KMS-11 (cell line): ENCODE measurements at regions not wholly inside any gene's neighbourhood (a gene's known extent, or its start where the extent isn't known, plus 50 kb on each side); places are given as distances from the start of the nearest gene placed in this dataset.

Experiments used
- H2AFZ ChIP-seq: fragments of 200-600 bp; sonication (generic); 2 replicates; pipeline ENCODE4 v1.6.1; 2016; ENCODE audit warnings: antibody characterized with exemption, mixed run types, low read depth
- H3K27ac ChIP-seq: fragments of 200-600 bp; sonication (generic); 2 replicates; pipeline ENCODE4 v1.6.1; 2016; ENCODE audit warnings: mild to moderate bottlenecking, mixed run types
- H3K27me3 ChIP-seq: fragments of 200-600 bp; sonication (generic); 2 replicates; pipeline ENCODE4 v1.6.1; 2017; ENCODE audit warnings: mild to moderate bottlenecking, low read depth, mixed run types, moderate library complexity; ENCODE audit not compliant: insufficient read depth
- H3K36me3 ChIP-seq: fragments of 200-600 bp; sonication (generic); 2 replicates; pipeline ENCODE4 v1.6.1; 2017; ENCODE audit warnings: mild to moderate bottlenecking, mixed run types; ENCODE audit not compliant: insufficient read depth
- H3K4me1 ChIP-seq: fragments of 200-600 bp; sonication (generic); 2 replicates; pipeline ENCODE4 v1.6.1; 2016; ENCODE audit warnings: mild to moderate bottlenecking, low read depth, mixed run types; ENCODE audit not compliant: poor library complexity, severe bottlenecking
- H3K4me2 ChIP-seq: fragments of 200-600 bp; sonication (generic); 2 replicates; pipeline ENCODE4 v1.7.0; 2016; ENCODE audit warnings: mild to moderate bottlenecking, mixed run types
- H3K4me3 ChIP-seq: fragments of 200-600 bp; sonication (generic); IDR thresholded peaks from 2 replicates; pipeline ENCODE4 v1.6.1; 2017; ENCODE audit warnings: low read depth, low read length, mixed read lengths; ENCODE audit not compliant: insufficient read depth
- H3K79me2 ChIP-seq: fragments of 200-600 bp; sonication (generic); 2 replicates; pipeline ENCODE4 v1.6.1; 2016; ENCODE audit warnings: low read depth, mixed run types; ENCODE audit not compliant: insufficient read depth
- H3K9ac ChIP-seq: fragments of 200-600 bp; sonication (generic); 2 replicates; pipeline ENCODE4 v1.6.1; 2016; ENCODE audit warnings: mild to moderate bottlenecking, mixed run types
- H4K20me1 ChIP-seq: fragments of 200-600 bp; sonication (generic); 2 replicates; pipeline ENCODE4 v1.6.1; 2016; ENCODE audit warnings: mild to moderate bottlenecking, mixed run types; ENCODE audit not compliant: insufficient read depth
- CTCF ChIP-seq: fragments of 200-600 bp; sonication (generic); conservative IDR thresholded peaks from 2 replicates; pipeline ENCODE4 v1.6.1; 2017; ENCODE audit warnings: low read depth, mild to moderate bottlenecking, antibody characterized with exemption, low read length, moderate library complexity, mixed read lengths

DNA sequence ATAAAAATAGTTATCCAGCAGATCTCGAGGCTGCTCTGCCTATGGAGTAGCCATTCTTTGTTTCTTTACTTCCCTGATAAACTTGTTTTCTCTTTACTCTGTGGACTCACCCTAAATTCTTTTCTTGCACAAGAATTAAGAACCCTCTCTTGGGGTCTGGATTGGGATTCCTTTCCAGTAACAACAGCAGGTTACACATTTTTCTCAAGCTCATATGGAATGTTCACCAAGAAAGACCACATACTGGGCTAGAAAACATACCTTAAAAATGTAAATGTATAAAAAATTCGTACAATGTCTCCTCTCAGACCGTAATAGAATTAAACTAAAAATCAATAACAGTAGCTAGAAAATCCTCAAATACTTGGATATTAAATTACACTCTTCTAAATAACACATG, 299.2 kb downstream of the CNTN3 start:
- Histone ChIP-seq H3K36me3 (no peaks in the 10 kb centered on the region), H4K20me1 (no peaks in the 10 kb centered on the region), H3K4me2 (no peak overlapping the region), H3K9ac (no peak overlapping the region), H2AFZ (no peak overlapping the region), H3K4me3 (no peak overlapping the region), H3K27ac (no peak overlapping the region), H3K4me1 (no peaks in the 10 kb centered on the region), H3K79me2 (no peaks in the 10 kb centered on the region), H3K27me3 (no peaks in the 10 kb centered on the region)
- TF ChIP-seq CTCF, result no peak

GRCh38 chr3:74314696-74315095, 299.8 kb downstream of the CNTN3 start:
- Histone ChIP-seq H3K4me3 (no peak overlapping the region), H4K20me1 (no peaks in the 10 kb centered on the region), H3K4me1 (no peaks in the 10 kb centered on the region), H2AFZ (no peak overlapping the region), H3K27ac (no peak overlapping the region), H3K9ac (no peak overlapping the region), H3K4me2 (no peak overlapping the region), H3K27me3 (no peaks in the 10 kb centered on the region), H3K36me3 (no peaks in the 10 kb centered on the region), H3K79me2 (no peaks in the 10 kb centered on the region)
- TF ChIP-seq CTCF, result no peak

DNA sequence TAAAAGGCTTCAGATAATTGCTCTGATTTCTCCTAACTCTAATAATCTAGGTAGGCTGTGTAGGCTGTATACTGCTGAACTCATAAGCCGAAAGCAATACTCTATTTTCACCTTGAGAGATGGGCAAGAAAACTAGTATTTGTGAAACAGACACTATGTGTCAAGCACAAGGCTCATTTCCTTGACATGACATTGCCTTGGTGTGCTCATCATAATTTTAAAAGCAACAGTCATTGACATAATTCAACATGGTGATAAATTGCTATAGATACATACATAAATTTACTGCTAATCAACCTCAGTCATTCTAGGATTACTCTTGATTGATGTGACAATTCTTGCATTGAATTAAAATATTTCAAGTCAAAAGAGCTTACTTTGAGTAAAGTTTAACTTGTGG, 304.7 kb downstream of the CNTN3 start:
- Histone ChIP-seq H3K36me3 (no peaks in the 10 kb centered on the region), H3K4me1 (no peaks in the 10 kb centered on the region), H3K27me3 (no peaks in the 10 kb centered on the region), H3K79me2 (no peaks in the 10 kb centered on the region), H4K20me1 (no peaks in the 10 kb centered on the region), H3K27ac (no peak overlapping the region), H3K4me3 (no peak overlapping the region), H3K4me2 (no peak overlapping the region), H3K9ac (no peak overlapping the region), H2AFZ (no peak overlapping the region)
- no peak for TF ChIP-seq CTCF

DNA sequence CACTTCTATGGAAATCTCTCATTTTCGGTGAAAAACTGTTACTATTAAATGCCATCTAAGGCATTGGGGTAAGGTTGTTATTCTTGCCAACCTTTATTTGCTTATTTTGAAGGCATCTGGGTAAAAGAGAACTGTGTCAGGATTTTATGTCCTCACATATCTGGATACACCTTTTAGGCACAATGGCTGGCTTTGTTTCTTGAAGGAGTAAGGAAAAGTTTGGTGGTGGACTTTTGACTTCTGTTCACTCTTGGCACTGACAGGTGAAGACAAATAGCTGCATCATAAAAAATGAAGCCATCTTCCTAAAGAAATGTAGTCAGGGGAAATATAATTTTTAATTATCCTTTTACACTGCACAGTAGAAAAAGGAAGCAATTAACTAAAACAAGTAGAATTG, 310.0 kb downstream of the CNTN3 start:
- no peak for TF ChIP-seq CTCF
- Histone ChIP-seq H3K79me2 (no peaks in the 10 kb centered on the region), H3K36me3 (no peaks in the 10 kb centered on the region), H3K27me3 (no peaks in the 10 kb centered on the region), H4K20me1 (no peaks in the 10 kb centered on the region), H3K4me1 (no peaks in the 10 kb centered on the region), H3K9ac (no peak overlapping the region), H3K4me2 (no peak overlapping the region), H3K27ac (no peak overlapping the region), H2AFZ (no peak overlapping the region), H3K4me3 (no peak overlapping the region)

DNA sequence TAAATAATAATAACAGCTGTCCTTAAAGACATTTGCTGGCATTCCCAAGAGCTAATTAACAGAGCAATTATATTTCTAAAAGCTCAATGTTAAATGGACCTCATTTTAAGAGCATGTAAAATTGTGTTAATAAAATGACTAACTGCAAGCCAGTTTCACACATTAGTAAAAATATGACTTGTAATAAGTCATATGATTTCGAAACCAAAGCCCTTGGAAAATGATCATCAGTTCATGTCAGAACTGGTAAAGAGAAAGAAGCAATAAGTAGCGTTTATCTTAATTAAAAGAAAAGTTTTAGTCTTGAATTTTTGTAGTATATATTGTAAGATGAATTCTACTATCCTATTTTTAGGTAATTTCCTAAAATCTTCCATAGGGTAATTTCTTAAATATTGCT, 310.7 kb downstream of the CNTN3 start:
- H3K27me3 ChIP-seq, result no peaks in the 10 kb centered on the region
- H3K36me3 ChIP-seq, result no peaks in the 10 kb centered on the region
- H3K4me2 ChIP-seq, result no peak overlapping the region
- no peaks in the 10 kb centered on the region for H3K4me1 ChIP-seq
- no peak for TF ChIP-seq CTCF
- H3K79me2 ChIP-seq, result no peaks in the 10 kb centered on the region
- H2AFZ ChIP-seq, result no peak overlapping the region
- H3K4me3 ChIP-seq, result no peak overlapping the region
- H4K20me1 ChIP-seq, result no peaks in the 10 kb centered on the region
- H3K27ac ChIP-seq, result no peak overlapping the region
- no peak overlapping the region for H3K9ac ChIP-seq
